Adrenal gland (tissue), 5 donors: ENCODE measurements at regions not wholly inside any gene's neighbourhood (a gene's known extent, or its start where the extent isn't known, plus 50 kb on each side); places are given as distances from the start of the nearest gene placed in this dataset.

ENCODE experiments used
- CTCF ChIP-seq, 6 experiments: fragments of 450-650 bp in 4 of 6; fragments of 200-600 bp in 2 of 6; sonication (generic) in 1 of 6; IDR thresholded peaks; 1 replicate in 5 of 6; 2 replicates in 1 of 6; pipeline versions ENCODE4 v1.5.1 to v1.8.0; 2016 to 2021; ENCODE audit warnings: antibody characterized with exemption in 6 of 6, mild to moderate bottlenecking in 2 of 6, moderate library complexity in 1 of 6
- POLR2A ChIP-seq, 2 donors: fragments of 450-650 bp; IDR thresholded peaks; one replicate each; pipeline ENCODE4 v1.6.1; 2017; ENCODE audit warnings: antibody characterized with exemption in 2 of 2, mild to moderate bottlenecking in 2 of 2, moderate library complexity in 1 of 2
- donor health status: DM: no; HTN: no; CAD: no.

GRCh38 chr17:15101175-15101574 lies 164.0 kb downstream of the PMP22 start:
- TF ChIP-seq CTCF (IDR thresholded peaks at IDR 0.05): no peak
- TF ChIP-seq POLR2A (IDR thresholded peaks at IDR 0.05): no peak
